ENCODE measurements at regions not wholly inside any gene's neighbourhood (a gene's known extent, or its start where the extent isn't known, plus 50 kb on each side); places are given as distances from the start of the nearest gene placed in this dataset.

DNA sequence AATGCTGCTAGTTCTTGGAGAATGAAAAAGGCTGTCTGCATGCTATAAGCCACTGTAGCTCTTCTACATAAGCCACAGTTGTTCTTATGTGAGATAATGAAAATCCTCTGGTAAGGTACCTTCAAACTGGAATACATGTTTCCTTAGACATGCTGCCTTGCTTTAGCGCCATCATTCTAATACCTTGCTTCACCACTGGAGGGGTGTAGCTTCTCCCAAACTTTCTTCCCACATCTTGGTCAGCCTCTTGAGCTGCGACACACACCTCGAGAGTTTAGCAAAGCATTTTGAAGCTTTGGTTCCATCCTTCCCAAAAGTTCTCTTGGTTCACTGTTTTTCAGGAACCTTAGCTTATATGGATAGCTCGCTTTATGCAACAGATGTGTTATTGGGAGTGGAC is 69.5 kb downstream of the NKX2-1 start:
- H3K4me1 ChIP-seq (ENCODE audit: control insufficient read depth in 2 of 2, insufficient read depth in 2 of 2, low read length in 2 of 2), result no peaks in the 10 kb centered on the region
- CTCF ChIA-PET, result no interaction called here
- POLR2A ChIA-PET, result no interaction called here
- no peaks in the 10 kb centered on the region for H3K36me3 ChIP-seq (replicated peaks in 1 of 2; ENCODE audit: control extremely low read depth in 1 of 2, control insufficient read depth in 1 of 2, extremely low read depth in 1 of 2, insufficient read depth in 2 of 2, low read length in 1 of 2)
- no peak overlapping the region for H3K27ac Mint-ChIP-seq
- no peak overlapping the region for H3K27ac ChIP-seq (ENCODE audit: low read length in 2 of 2)
- no peaks in the 10 kb centered on the region for H3K9me3 Mint-ChIP-seq (ENCODE audit: insufficient read depth)
- peaks cover 7% of the 10 kb centered on the region for H3K27me3 Mint-ChIP-seq
- intact Hi-C loops (cut with micrococcal nuclease), result no loop called here
- no peak overlapping the region for H3K4me2 ChIP-seq (replicated peaks; ENCODE audit: low read depth, low read length, poor library complexity, severe bottlenecking)
- TF ChIP-seq, protein P1, sequence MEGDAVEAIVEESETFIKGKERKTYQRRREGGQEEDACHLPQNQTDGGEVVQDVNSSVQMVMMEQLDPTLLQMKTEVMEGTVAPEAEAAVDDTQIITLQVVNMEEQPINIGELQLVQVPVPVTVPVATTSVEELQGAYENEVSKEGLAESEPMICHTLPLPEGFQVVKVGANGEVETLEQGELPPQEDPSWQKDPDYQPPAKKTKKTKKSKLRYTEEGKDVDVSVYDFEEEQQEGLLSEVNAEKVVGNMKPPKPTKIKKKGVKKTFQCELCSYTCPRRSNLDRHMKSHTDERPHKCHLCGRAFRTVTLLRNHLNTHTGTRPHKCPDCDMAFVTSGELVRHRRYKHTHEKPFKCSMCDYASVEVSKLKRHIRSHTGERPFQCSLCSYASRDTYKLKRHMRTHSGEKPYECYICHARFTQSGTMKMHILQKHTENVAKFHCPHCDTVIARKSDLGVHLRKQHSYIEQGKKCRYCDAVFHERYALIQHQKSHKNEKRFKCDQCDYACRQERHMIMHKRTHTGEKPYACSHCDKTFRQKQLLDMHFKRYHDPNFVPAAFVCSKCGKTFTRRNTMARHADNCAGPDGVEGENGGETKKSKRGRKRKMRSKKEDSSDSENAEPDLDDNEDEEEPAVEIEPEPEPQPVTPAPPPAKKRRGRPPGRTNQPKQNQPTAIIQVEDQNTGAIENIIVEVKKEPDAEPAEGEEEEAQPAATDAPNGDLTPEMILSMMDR (IDR thresholded peaks at IDR 0.05), result no peak
- no peak for TF ChIP-seq EZH2 (IDR thresholded peaks at IDR 0.05; ENCODE audit: borderline replicate concordance, insufficient read depth, low read depth, low read length, poor library complexity, severe bottlenecking)
- H2AFZ ChIP-seq (ENCODE audit: insufficient read depth, low read depth, low read length, poor library complexity, severe bottlenecking), result no peak overlapping the region
- H3K79me2 ChIP-seq (ENCODE audit: control insufficient read depth, insufficient read depth, low read length), result no peaks in the 10 kb centered on the region
- no peaks in the 10 kb centered on the region for H4K20me1 ChIP-seq (ENCODE audit: control insufficient read depth, insufficient read depth, low read length, poor library complexity, severe bottlenecking)
- no peaks in the 10 kb centered on the region for H3K27me3 ChIP-seq (replicated peaks in 1 of 4; ENCODE audit: control extremely low read depth in 1 of 4, control insufficient read depth in 3 of 4, insufficient read depth in 4 of 4, low read length in 3 of 4)
- no peak for ATAC-seq (ENCODE audit: low read depth)
- peaks cover 0 to 3% (median 0%) of the 10 kb centered on the region in 3 donors for H3K9me3 ChIP-seq (ENCODE audit: control extremely low read depth in 1 of 3, control insufficient read depth in 2 of 3, insufficient read depth in 1 of 3, low read length in 2 of 3)
- no peak overlapping the region for H3K9ac ChIP-seq (ENCODE audit: low read length)
- no peak overlapping the region for H3K4me3 Mint-ChIP-seq
- 100% methylated on average over 1 of the region's 4 CpGs for WGBS (ENCODE audit: insufficient coverage)
- no peak for DNase-seq
- no peaks in the 10 kb centered on the region for H3K4me1 Mint-ChIP-seq
- H3K4me3 ChIP-seq (ENCODE audit: control extremely low read depth in 1 of 5, extremely low read depth in 1 of 5, insufficient read depth in 1 of 5, low read depth in 2 of 5, low read length in 4 of 5), result no peak overlapping the region

DNA sequence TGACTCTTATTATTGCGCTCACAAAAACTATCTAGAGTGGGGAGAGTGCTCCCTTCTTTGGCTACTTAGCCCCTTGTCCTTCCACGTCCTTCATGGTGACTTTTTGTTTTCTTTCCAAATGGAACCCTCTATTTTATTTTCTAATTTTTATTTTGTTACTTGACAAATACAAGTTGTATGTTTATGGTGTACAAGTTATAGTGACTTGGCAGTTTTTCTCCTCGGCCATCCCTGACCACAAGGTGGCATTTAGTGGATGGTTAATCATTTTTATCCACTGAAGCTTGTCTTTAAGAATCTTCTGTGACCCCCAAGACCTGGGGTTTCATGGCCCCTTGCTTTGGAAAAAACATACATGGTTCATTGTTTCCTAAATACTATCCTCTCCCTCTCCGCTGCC is 70.1 kb downstream of the NKX2-1 start:
- ATAC-seq (ENCODE audit: low read depth), result no peak
- no peaks in the 10 kb centered on the region for H3K36me3 ChIP-seq (replicated peaks in 1 of 2; ENCODE audit: control extremely low read depth in 1 of 2, control insufficient read depth in 1 of 2, extremely low read depth in 1 of 2, insufficient read depth in 2 of 2, low read length in 1 of 2)
- no peak overlapping the region for H3K27ac Mint-ChIP-seq
- H3K27me3 Mint-ChIP-seq, result peaks cover 8% of the 10 kb centered on the region
- CTCF ChIA-PET, result no interaction called here
- H3K9me3 Mint-ChIP-seq (ENCODE audit: insufficient read depth), result no peaks in the 10 kb centered on the region
- no peak overlapping the region for H3K4me2 ChIP-seq (replicated peaks; ENCODE audit: low read depth, low read length, poor library complexity, severe bottlenecking)
- no peak for DNase-seq
- no peak overlapping the region for H3K27ac ChIP-seq (ENCODE audit: low read length in 2 of 2)
- H3K4me1 ChIP-seq (ENCODE audit: control insufficient read depth in 2 of 2, insufficient read depth in 2 of 2, low read length in 2 of 2), result no peaks in the 10 kb centered on the region
- TF ChIP-seq, protein P1 (IDR thresholded peaks at IDR 0.05), result no peak
- no peak for TF ChIP-seq EZH2 (IDR thresholded peaks at IDR 0.05; ENCODE audit: borderline replicate concordance, insufficient read depth, low read depth, low read length, poor library complexity, severe bottlenecking)
- no peak overlapping the region for H3K4me3 ChIP-seq (ENCODE audit: control extremely low read depth in 1 of 5, extremely low read depth in 1 of 5, insufficient read depth in 1 of 5, low read depth in 2 of 5, low read length in 4 of 5)
- WGBS (ENCODE audit: insufficient coverage), result 68% methylated on average over 2 of the region's 4 CpGs
- H3K27me3 ChIP-seq (replicated peaks in 1 of 4; ENCODE audit: control extremely low read depth in 1 of 4, control insufficient read depth in 3 of 4, insufficient read depth in 4 of 4, low read length in 3 of 4), result no peaks in the 10 kb centered on the region
- no peaks in the 10 kb centered on the region for H4K20me1 ChIP-seq (ENCODE audit: control insufficient read depth, insufficient read depth, low read length, poor library complexity, severe bottlenecking)
- intact Hi-C loops (cut with micrococcal nuclease), result no loop called here
- no peaks in the 10 kb centered on the region for H3K79me2 ChIP-seq (ENCODE audit: control insufficient read depth, insufficient read depth, low read length)
- POLR2A ChIA-PET, result no interaction called here
- no peaks in the 10 kb centered on the region for H3K4me1 Mint-ChIP-seq
- no peak overlapping the region for H3K4me3 Mint-ChIP-seq
- H3K9me3 ChIP-seq (ENCODE audit: control extremely low read depth in 1 of 3, control insufficient read depth in 2 of 3, insufficient read depth in 1 of 3, low read length in 2 of 3), result peaks cover 0 to 3% (median 0%) of the 10 kb centered on the region in 3 donors
- H3K9ac ChIP-seq (ENCODE audit: low read length), result no peak overlapping the region
- H2AFZ ChIP-seq (ENCODE audit: insufficient read depth, low read depth, low read length, poor library complexity, severe bottlenecking), result no peak overlapping the region
